ENCODE measurements at regions not wholly inside any gene's neighbourhood (a gene's known extent, or its start where the extent isn't known, plus 50 kb on each side); places are given as distances from the start of the nearest gene placed in this dataset.
"Not testable (repeated sequence)": the region's sequence is repeated elsewhere in the genome, so short reads cannot be mapped to it uniquely, and the experiment has no call there.

DNA sequence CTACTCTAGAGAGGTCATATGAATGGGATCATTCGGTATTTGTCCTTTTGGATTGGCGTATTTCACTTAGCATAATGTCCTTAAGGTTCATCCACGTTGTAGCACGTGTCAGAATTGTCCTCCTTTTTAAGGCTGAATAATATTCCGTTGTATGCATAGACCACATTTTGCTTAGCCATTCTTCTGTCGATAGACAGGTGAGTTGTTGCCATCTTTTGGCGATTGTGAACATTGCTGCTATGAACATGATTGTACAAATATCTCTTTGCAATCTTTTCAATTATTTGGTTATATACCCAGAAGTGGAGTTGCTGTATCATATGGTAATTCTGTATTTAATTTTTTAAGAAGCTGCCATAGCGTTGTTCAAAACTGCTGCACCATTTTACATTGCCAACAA lies 52.4 kb upstream of the GOLGA8J start:
- no peak for DNase-seq

DNA sequence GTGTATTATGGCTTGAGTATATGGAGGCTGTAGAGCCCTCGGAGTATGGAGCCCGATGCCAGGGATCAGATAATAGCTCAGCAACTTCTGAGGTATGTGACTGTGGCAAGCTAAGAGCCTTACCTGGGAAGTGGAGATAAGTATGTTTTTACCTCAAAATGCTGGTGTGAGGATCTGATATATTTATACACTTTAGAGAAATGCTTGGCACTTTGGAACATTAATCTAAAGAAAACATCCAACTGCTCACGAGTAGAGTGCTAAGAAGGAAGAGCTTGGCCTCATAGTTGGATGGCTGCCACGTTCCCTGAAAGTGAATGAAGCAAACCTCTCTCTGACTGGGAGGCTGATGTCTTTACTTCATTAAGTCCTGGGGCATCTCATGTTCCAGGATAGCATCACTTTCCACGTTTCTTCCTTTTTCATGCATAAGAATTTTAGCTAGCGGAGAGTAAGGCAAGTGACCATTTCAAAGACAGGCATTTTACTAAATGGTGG lies 58.9 kb upstream of the GOLGA8J start:
- DNase-seq, result no peak

DNA sequence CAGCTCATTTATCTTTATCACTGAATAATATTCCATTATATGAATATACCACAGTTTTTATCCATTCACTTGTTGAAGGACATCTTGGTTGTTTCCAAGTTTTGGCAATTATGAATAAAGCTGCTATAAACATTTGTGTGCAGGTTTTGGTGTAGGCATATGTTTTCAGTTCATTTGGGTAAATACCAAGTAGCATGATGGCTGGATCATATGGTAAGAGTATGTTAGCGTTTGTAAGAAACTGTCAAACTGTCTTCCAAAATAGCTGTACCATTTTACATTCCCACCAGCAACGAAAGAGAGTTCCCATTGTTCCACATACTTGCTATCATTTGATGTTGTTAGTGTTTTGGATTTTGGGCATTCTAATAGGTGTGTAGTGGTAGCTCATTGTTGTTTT lies 72.0 kb upstream of the GOLGA8J start:
- DNase-seq, result no peak

DNA sequence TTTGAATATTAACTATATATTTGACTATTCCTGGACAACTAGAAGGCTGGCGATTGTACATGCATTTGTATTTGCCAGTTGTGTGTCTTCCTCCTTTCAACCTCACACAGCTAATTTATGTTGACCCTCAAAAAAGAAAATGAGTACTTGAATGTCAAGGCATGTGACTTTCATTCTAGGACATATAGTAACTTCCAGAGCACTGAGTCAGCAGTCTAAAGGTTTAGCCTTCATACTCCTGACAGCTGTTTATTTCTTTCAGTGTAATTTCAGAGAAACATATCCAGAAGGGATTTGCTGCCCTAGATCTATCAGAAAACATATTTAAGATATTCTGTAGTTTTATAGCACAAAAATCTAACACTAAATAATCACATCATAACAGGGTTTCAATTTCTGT lies 74.6 kb upstream of the GOLGA8J start:
- DNase-seq, result no peak

DNA sequence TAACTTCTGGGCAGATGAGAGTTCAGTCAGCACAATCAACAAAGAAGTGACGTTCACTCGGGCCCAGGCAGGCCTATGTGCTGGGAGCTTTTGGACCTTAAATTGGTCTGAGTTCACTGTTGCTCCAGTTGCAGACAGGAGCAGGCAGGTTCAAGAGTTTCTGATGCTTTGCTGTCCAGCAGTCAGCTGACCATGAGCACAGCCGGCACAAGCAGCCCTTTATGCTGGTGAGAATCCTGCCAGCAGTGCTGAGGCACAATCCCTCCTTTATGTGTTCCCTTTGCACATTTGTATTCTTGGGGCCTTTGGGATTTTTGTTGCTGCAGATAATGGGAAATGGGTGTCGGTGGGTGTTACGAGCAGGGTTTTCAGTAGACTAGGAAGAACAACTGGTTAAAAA lies 81.2 kb upstream of the GOLGA8J start:
- DNase-seq, result no peak

DNA sequence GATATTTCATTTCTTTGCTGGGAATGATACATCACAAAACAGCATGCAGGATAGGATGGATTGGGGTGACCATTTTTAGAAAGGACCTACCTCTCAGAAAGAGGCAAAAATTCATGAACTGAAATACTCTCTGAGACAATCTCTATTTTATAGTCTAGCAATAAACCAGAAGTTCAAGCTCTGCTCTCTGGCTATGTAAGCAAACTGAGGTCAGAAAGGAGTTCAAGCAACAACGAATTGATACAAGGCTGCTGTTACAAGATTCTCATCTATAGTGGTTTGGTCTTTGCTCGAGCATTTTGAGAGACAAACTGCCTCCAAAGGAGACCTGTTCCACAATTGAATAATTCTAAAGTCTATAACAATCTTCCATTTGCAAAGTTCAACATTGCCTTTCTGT lies 84.7 kb upstream of the GOLGA8J start:
- DNase-seq, result no peak

DNA sequence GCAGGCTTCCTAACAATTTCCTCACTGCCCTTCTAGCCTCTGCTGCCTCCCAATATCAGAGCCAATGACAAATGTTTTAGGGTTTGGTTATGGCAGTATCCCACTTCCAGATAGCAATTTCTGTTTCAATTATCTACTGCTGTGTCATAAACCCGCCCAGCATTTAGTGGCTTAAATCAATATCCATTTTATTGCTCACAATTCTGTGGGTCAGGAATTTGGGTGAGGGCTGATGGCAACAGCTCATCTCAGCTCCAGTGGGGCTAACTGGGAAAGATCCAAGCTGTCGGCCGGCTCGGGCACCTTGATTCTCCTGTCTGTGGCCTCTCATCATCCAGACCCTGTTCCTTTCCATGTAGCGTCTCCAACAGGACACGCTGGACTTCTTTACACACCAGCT lies 85.3 kb upstream of the GOLGA8J start:
- no peak for DNase-seq

DNA sequence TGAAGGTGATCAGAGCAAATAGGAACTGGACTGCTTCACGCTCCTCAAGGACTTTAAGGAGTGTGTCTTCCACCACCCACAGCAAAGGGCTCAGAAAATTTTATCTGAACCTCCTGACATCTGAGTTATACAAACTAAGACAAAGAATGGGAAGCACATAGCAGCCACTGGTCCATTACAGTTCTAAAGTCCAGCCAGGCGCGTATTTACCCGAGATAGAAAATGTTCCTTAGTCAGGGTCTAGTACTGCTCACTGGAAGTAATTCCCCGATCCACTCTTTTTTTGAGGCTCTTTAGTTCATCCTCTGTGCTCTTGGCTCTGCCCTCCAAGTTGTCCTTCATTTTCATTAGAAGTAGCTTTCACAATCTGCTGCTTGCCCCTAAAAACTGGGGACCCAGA lies 88.5 kb upstream of the GOLGA8J start:
- no peak for DNase-seq

DNA sequence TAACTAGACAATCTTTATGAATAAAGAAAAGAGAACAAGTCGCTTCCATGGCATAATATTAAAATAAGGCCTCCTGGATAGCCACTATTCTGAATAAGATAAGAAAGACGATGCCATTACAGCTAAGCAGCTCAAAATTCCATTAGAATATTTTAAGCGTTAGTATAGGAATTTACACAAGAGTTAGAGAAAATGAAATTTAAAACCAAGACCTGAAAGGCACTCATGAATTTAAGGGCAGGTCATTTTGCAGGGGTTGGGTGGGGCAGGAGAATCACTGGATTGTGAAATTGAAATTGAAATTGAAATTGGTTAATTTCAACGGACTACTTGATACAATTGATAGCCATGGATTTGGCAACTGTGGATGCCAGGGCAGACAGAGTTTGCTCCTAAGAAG lies 91.8 kb upstream of the GOLGA8J start:
- DNase-seq, result no peak

DNA sequence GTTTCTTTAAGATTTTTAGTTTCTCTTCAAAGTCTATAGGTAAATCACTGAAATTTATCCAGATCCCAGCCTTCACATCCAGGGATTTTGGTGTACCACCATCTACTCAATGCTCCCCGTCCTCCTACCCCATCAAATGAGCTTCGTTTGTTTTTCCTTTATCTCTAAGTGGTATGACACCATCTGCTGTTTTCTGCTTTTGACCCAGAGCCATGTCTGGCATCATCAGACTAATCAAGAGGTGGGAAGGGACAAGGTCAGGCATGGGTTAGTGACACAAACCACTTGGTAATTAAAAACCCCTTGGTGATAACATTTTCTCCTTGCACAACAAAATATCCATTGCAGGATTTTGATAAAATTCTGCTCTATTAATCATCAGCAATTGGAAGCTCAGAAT lies 92.7 kb upstream of the GOLGA8J start:
- no peak for DNase-seq

DNA sequence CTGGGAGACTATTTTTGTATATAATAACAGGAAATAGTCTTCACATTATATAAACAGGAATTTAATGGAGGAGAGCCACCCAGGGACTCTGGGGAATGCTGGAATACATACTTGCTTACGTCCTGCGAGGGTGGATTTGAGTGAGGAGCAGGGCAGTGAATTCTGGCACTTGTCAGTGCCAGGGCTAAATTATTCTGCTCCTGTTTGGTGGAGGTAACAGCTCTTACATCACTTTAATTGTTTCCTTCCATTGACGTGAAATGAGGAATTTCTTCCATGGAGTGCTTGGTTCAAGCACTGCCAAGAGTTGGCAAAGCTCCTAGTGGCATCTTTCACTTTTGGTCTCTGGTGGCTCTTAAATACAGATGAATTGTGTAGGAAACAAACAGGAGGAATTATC lies 94.1 kb upstream of the GOLGA8J start:
- DNase-seq, result no peak

DNA sequence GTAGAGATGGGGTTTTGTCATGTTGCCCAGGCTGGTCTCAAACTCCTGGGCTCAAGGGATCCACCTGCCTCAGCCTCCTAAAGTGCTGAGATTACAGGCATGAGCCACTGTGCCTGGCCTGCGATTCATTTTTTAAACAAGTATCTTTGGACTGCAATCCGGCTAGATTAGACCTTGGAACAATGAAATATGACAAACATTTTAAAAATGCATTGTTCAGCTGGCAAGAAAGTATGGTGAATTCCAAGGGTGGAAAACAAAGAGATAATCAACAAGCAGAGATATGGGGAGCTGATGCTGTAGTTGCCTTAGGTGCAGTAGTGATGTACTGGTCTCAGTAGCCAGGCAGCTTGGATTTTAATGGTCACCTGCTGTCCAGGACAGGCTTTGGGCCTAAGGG lies 95.8 kb upstream of the GOLGA8J start:
- no peak for DNase-seq

DNA sequence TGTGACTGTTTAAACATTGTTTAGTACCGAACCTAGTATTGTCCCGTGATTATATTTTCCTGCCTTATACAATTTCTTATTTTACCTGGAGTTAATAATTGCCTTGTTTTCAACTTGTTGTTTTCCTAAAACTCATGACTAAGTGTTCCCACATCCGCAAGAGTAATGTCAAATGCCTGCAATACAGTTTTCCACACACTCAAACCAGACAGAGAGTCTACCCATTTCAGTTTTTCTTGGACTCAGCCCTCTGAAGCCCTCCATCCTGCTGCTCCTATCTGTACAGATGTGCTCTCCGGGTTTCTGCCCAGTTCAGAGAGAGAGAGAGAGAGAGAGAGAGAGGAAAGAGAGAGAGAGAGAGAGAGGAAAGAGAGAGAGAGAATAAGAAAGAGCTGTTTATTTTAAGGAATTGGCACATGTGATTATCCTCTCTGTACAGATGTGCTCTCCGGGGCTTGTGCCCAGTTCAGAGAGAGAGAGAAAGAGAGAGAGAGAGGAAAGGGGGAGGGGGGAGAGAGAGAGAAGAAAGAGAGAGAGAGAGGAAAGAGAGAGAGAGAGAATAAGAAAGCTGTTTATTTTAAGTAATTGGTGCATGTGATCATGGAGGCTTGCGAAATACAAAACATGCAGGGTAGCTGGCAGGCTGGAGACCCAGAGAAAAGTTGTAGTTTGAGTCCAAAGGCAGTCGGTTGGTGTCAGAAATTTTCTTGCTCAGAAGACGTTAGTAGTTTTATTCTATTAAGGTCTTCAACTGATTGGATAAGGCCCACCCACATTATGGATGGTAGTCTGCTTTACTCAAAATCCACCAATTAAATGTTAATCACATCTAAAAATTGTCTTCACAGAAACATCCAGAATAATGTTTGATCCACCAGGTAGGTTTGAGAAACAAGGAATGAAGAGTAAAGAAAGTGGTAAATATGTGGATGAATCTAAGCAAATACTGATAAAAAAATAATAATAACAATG lies 104.1 kb upstream of the GOLGA8J start:
- DNase-seq, result no peak

DNA sequence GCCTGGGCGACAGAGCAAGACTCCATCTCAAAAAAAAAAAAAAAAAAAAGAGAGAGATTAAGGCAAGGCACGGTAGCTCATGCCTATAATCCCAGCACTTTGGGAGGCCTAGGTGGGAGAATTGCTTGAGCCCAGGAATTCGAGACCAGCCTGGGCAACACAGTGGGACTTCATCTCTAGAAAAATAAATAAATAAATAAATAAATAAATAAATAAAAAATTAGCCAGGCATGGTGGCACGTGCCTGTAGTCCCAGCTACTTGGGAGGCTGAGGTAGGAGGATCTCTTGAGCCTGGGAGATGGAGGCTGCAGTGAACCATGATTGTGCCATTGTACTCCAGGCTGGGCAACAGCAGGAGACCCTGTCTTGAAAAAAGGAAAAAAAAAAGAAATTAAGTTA lies 108.7 kb upstream of the GOLGA8J start:
- DNase-seq, result not testable (repeated sequence)

DNA sequence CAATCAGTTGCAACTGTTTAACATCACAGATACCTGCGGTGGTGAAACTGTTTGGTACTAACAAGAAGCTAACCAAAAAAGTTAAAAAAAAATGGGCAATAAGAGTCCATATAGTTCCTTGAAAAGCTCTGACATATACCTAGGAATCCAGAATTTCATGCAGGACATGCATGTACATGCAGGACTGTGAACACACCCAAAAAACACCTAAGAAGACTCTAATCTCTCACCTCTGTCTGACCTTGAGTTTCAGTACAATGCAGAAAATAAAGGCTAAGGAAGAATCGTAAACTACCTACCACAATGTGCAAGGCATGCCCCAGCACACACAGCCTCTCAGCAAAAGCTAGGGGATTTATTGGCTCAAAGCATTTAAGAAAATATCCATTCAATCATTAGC lies 110.7 kb upstream of the GOLGA8J start:
- DNase-seq, result no peak

DNA sequence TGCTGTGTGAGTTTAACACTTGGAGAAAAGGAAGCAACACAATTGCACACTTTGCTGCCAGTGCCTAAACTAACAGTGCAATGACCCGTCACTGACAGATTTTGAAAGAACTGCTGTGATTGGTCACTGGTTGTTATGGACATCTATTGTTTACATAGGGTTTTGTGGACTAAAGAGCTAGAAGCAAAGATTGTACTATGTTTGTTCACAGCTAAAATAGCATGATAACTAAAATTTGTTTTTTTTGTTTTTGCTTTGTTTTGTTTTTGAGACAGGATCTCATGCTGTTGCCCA lies 112.4 kb upstream of the GOLGA8J start:
- no peak for DNase-seq

DNA sequence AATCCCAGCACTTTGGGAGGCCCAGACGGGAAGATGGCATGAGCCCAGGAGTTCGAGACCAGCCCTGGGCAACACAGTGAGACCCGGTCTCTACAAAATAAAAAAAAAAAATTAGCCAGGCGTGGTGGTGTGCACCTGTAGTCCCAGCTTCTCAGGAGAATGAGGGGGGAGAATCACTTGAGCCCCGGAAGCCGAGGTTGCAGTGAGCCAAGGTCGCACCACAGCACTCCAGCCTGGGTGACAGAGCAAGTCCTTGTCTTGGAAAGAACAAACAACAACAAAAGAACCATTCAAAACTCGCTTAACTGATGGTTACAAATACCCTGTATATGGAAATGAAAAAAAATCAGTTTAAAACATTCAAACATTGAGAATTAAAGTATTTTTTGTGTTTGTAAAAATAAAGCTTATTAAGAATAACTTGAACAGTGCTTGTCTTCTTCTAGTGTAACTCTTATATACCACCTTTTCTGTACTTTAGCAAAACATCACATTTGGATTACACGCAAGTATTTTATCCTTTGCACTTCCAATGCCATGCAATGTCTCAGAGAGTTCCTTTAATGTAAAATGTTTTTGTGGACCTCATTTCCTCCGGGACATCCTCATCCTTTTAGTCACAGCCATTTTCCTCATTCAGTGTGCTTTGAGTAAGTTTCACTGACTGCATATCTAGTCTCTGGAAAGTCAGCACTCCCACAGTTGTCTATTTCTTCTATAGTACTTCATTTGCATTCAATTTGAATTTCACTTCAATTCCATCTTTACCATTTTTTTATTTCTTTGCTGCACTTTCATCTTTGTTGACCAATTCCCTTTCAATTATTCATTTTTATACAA lies 113.0 kb upstream of the GOLGA8J start:
- no peak for DNase-seq

DNA sequence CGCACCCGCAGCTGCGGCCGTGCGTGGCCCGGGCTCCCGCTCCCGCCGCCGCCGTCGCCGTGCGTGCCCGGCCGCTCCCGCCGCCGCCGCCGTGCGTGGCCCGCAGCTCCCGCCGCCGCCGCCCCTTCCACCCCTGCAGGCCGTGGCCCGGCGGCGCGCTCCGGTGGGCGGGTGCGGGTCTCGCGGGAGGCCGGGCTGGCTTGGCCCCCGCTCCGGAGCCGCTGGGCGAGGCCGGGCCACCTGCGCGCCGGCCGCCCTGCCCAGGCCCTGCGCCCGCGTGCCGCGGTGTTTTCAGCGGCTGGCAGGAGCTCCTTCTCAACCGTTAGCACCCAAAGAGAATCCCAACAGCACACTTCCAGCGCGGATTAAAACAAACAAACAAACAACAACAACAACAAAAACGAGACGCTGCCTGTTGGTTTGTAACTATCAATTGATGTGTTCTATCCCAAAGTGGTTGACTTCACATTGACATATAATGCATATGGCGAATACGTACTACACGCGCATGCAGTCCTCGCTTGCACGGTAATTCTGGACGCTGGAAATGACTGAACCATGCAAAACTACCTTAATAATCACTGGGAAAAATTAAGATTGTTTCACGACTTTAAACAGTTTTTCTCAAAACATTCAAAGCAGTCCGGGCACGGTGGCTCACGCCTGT lies 113.7 kb upstream of the GOLGA8J start:
- DNase-seq, result no peak

DNA sequence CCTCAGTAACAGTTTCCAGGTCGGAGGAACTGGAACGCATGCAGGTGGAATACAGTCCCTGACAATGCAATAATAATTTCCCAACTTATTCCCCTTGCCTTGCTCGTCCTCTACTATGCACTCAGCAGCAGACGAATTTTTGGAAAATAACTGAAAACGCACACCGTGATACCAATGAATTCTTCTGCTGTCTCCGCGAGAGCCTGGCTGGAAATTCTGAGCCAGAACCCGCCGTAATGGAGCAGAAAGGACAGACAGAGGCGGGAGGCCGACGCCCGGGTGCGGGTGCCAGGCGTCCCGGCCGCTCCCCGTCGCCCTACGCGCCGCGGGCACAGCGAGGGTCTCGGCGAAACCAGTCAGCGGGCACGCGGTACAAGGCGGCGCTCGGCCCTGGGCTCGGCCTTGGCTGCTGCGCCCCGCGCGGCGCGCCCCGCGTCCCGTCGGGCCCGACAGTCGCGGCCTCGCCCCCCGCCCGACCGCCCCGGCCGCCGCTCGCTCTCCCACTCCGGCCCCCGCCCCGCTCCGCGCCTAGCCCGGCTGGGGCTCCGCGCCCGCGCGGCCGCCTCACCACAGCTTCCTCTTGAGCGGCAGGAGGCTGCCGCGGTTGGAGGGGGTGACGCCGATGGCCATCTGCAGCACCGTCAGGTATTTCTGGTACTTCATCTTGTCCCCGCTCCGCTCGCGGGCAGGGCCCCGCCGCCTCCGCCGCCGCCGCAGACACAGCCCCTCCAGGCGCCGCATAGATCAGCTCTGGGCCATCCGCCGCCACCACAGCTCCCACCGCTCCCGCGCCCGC lies 114.5 kb upstream of the GOLGA8J start:
- no peak for DNase-seq

DNA sequence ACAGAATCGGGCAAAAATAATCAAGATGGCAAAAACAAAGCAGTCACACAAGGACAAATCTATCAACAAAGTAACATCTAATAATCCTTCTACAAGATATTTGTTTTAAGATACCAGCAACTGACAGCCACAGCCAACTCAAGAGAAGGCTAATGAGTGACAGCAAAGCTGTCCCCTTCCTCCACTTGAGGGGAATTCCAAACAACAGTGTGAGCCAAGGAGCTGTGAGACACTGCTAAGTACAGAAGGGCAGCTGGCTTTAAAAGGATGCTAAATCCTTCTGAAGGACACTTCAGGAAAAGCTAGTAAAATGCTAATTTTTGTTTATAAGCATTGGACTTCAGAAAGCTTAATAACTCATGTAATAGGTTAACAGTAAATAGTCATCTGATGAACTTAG lies 120.3 kb upstream of the GOLGA8J start:
- DNase-seq, result no peak

DNA sequence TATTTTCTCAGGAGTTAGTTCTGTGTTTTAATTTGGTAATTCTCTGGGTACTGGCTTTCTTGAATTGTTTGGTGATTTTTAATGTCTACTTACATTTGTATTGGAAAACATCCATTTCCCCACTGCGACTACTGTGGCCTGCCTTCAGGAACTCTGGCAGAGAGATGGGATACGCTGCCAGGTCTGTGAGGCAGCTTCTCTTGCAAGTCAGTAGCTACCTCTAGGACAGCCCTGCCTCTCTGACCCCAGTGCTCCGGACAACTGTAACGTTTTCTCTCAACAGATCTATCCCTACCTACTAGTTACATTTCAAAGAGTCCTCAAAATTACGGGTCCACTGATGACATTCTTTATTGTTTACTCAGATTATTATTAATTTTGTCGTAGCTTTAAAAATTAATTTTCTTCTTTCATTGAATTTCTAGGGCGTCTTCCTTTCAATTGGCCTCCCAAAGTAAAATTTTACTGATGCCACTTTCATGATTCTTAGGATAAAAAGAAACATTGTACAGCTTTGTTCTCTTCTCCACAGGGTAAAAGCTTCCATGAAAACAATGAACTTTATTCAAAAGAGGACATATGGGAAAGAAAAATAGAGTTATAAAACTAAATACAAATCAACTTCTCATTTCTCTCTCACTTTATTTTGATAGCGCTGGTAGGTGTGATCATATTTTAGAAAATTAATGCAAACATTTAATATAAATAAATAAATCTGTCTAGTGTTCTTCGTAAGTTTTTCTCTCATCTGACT lies 123.2 kb upstream of the GOLGA8J start:
- no peak for DNase-seq

DNA sequence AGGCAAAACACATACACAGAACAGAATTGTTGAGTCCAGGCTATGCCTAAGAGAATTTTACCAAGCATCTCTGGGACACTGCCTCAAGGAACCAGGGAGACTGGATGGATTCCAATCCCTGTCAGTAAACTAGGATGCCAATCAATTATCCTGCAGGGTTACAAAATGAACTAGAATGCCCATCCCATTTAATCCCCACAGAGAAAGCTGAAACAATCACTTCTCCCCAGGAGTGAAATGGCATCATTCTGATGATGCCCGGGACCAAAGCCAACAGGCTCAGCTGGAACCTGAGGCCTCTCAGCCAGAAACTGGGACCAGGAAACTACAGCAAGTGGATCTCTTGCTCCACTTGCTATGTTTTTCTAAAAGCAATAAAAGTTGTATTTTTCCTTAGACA lies 130.0 kb upstream of the TJP1 start:
- no peak for DNase-seq

Data from CD4-positive, alpha-beta T cell treated with Interleukin-4 for 1 hour (primary cell).